ENCODE measurements at regions not wholly inside any gene's neighbourhood (a gene's known extent, or its start where the extent isn't known, plus 50 kb on each side); places are given as distances from the start of the nearest gene placed in this dataset.

- DNase-seq, result no peak
Observed at GRCh38 chr15:62826561-62826960, 216.0 kb upstream of the TPM1 start.

- DNase-seq, result no peak
Observed at GRCh38 chr15:62828364-62828763, 214.2 kb upstream of the TPM1 start.

GRCh38 chr15:62832231-62832630, 210.3 kb upstream of the TPM1 start:
- DNase-seq, result no peak

- no peak for DNase-seq
Observed at GRCh38 chr15:62833646-62834045, 208.9 kb upstream of the TPM1 start.

- DNase-seq, result no peak
Observed at GRCh38 chr15:62834686-62835329, 207.7 kb upstream of the TPM1 start.

GRCh38 chr15:62835351-62835750, 207.2 kb upstream of the TPM1 start:
- no peak for DNase-seq

GRCh38 chr15:62835762-62836161, 206.8 kb upstream of the TPM1 start:
- DNase-seq, result no peak

- DNase-seq, result no peak
Observed at GRCh38 chr15:62840526-62841268, 201.8 kb upstream of the TPM1 start.

- no peak for DNase-seq
Observed at GRCh38 chr15:62841269-62841628, 201.3 kb upstream of the TPM1 start.

- no peak for DNase-seq
Observed at GRCh38 chr15:62841891-62842559, 200.5 kb upstream of the TPM1 start.

GRCh38 chr15:62843311-62843710, 199.2 kb upstream of the TPM1 start:
- DNase-seq, result no peak

GRCh38 chr15:62844564-62845240, 197.8 kb upstream of the TPM1 start:
- DNase-seq, result no peak

GRCh38 chr15:62845241-62846126, 197.1 kb upstream of the TPM1 start:
- no peak for DNase-seq

- DNase-seq, result no peak
Observed at GRCh38 chr15:62846131-62846804, 196.3 kb upstream of the TPM1 start.

GRCh38 chr15:62846805-62847495, 195.6 kb upstream of the TPM1 start:
- no peak for DNase-seq

GRCh38 chr15:62847900-62848489, 194.6 kb upstream of the TPM1 start:
- peak; percentile 65 for DNase-seq

- no peak for DNase-seq
Observed at GRCh38 chr15:62848632-62849050, 193.9 kb upstream of the TPM1 start.

- no peak for DNase-seq
Observed at GRCh38 chr15:62849316-62850106, 193.0 kb upstream of the TPM1 start.

- DNase-seq, result no peak
Observed at GRCh38 chr15:62850318-62850717, 192.2 kb upstream of the TPM1 start.

- DNase-seq, result no peak
Observed at GRCh38 chr15:62850791-62851291, 191.7 kb upstream of the TPM1 start.

Data from activated CD4-positive, alpha-beta T cell treated with anti-CD3 and anti-CD28 coated beads, Interleukin-2, Interleukin-6, amounts not matched to agents 100 ng/mL and 50 ng/mL, durations not matched to agents 16 hours and 8 hours (primary cell).